ENCODE measurements at regions not wholly inside any gene's neighbourhood (a gene's known extent, or its start where the extent isn't known, plus 50 kb on each side); places are given as distances from the start of the nearest gene placed in this dataset.

DNA sequence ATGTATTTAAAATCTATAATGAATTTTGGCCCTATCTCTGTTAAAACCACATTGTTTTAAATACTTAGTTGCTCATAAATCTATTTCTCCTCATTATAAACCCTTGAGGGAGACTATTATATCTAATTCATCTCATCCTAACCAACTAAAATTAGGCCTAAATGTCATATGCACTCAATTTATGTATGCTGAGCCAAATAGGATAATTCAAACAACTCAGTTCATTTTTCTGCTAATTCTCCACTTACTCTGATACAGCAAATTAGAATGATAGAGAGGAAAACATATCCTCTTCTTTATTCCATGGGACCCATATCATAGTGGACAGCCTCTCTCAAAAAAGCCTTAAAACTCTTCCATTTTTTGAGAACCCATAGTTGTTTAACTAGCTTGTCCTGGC is 80.3 kb upstream of the TET2 start:
- BruUV-seq (replicated peaks) = no TSS peak
- H3K4me3 ChIP-seq (ENCODE audit: low read depth, low read length, poor library complexity, severe bottlenecking) = no peak overlapping the region
- no peak for DNase-seq (ENCODE audit: low spot score)
- CTCF ChIA-PET = no interaction called here
- POLR2A ChIA-PET (ENCODE audit: low non-redundant PET) = no interaction called here
- H3K9me3 ChIP-seq (ENCODE audit: low read depth, low read length, poor library complexity, severe bottlenecking) = no peaks in the 10 kb centered on the region
- TF ChIP-seq, protein P1, sequence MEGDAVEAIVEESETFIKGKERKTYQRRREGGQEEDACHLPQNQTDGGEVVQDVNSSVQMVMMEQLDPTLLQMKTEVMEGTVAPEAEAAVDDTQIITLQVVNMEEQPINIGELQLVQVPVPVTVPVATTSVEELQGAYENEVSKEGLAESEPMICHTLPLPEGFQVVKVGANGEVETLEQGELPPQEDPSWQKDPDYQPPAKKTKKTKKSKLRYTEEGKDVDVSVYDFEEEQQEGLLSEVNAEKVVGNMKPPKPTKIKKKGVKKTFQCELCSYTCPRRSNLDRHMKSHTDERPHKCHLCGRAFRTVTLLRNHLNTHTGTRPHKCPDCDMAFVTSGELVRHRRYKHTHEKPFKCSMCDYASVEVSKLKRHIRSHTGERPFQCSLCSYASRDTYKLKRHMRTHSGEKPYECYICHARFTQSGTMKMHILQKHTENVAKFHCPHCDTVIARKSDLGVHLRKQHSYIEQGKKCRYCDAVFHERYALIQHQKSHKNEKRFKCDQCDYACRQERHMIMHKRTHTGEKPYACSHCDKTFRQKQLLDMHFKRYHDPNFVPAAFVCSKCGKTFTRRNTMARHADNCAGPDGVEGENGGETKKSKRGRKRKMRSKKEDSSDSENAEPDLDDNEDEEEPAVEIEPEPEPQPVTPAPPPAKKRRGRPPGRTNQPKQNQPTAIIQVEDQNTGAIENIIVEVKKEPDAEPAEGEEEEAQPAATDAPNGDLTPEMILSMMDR (conservative IDR thresholded peaks at IDR 0.05; ENCODE audit: low read depth, low read length) = no peak
- no peak for TF ChIP-seq EZH2 (IDR thresholded peaks at IDR 0.05; ENCODE audit: borderline replicate concordance, low read depth, low read length, poor library complexity, severe bottlenecking)
- no peaks in the 10 kb centered on the region for H3K27me3 ChIP-seq (replicated peaks; ENCODE audit: insufficient read depth, low read depth, low read length, poor library complexity)
- H3K27ac ChIP-seq (ENCODE audit: low read depth, low read length, poor library complexity, severe bottlenecking) = no peak overlapping the region
- H3K4me1 ChIP-seq (ENCODE audit: insufficient read depth, low read length, poor library complexity, severe bottlenecking) = peaks cover 8% of the 10 kb centered on the region
- H3K36me3 ChIP-seq (ENCODE audit: insufficient read depth, low read length, poor library complexity, severe bottlenecking) = no peaks in the 10 kb centered on the region
- intact Hi-C loops (cut with micrococcal nuclease; ENCODE audit: unreplicated experiment) = no loop called here

DNA sequence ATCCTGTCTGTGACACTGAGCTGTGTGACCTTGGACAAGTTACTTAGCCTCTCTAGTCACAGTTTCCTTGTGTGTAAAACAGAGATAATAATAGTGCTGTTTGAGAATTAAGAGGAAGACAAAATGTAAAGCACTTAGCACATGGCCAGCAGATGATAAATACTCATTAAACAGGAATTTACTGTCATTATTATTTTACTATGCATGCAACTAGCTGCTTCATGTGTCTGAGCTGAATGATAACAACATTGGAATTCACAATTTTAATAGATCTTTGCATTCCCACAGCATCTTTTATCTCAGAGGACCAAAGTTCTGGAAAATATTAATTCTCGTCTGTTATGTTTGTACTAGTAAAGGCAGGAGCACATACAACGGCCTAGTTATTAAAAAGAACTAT is 79.2 kb upstream of the TET2 start:
- intact Hi-C loops (cut with micrococcal nuclease; ENCODE audit: unreplicated experiment) = no loop called here
- CTCF ChIA-PET = no interaction called here
- Histone ChIP-seq H3K36me3 (ENCODE audit: insufficient read depth, low read length, poor library complexity, severe bottlenecking) (no peaks in the 10 kb centered on the region), H3K9me3 (ENCODE audit: low read depth, low read length, poor library complexity, severe bottlenecking) (no peaks in the 10 kb centered on the region), H3K4me3 (ENCODE audit: low read depth, low read length, poor library complexity, severe bottlenecking) (no peak overlapping the region), H3K27me3 (replicated peaks; ENCODE audit: insufficient read depth, low read depth, low read length, poor library complexity) (no peaks in the 10 kb centered on the region), H3K27ac (ENCODE audit: low read depth, low read length, poor library complexity, severe bottlenecking) (no peak overlapping the region), H3K4me1 (ENCODE audit: insufficient read depth, low read length, poor library complexity, severe bottlenecking) (peaks cover 7% of the 10 kb centered on the region)
- no peak for TF ChIP-seq EZH2 (IDR thresholded peaks at IDR 0.05; ENCODE audit: borderline replicate concordance, low read depth, low read length, poor library complexity, severe bottlenecking)
- TF ChIP-seq, protein P1 (conservative IDR thresholded peaks at IDR 0.05; ENCODE audit: low read depth, low read length) = no peak
- POLR2A ChIA-PET (ENCODE audit: low non-redundant PET) = no interaction called here
- no TSS peak for BruUV-seq (replicated peaks)
- DNase-seq (ENCODE audit: low spot score) = no peak

GRCh38 chr4:105067946-105068345 is 78.7 kb upstream of the TET2 start:
- BruUV-seq (replicated peaks) = no TSS peak
- no peaks in the 10 kb centered on the region for H3K9me3 ChIP-seq (ENCODE audit: low read depth, low read length, poor library complexity, severe bottlenecking)
- no peak for TF ChIP-seq EZH2 (IDR thresholded peaks at IDR 0.05; ENCODE audit: borderline replicate concordance, low read depth, low read length, poor library complexity, severe bottlenecking)
- TF ChIP-seq, protein P1 (conservative IDR thresholded peaks at IDR 0.05; ENCODE audit: low read depth, low read length) = no peak
- CTCF ChIA-PET = no interaction called here
- H3K27ac ChIP-seq (ENCODE audit: low read depth, low read length, poor library complexity, severe bottlenecking) = no peak overlapping the region
- POLR2A ChIA-PET (ENCODE audit: low non-redundant PET) = no interaction called here
- intact Hi-C loops (cut with micrococcal nuclease; ENCODE audit: unreplicated experiment) = no loop called here
- peaks cover 1% of the 10 kb centered on the region for H3K4me1 ChIP-seq (ENCODE audit: insufficient read depth, low read length, poor library complexity, severe bottlenecking)
- no peak overlapping the region for H3K4me3 ChIP-seq (ENCODE audit: low read depth, low read length, poor library complexity, severe bottlenecking)
- H3K27me3 ChIP-seq (replicated peaks; ENCODE audit: insufficient read depth, low read depth, low read length, poor library complexity) = no peaks in the 10 kb centered on the region
- DNase-seq (ENCODE audit: low spot score) = no peak
- H3K36me3 ChIP-seq (ENCODE audit: insufficient read depth, low read length, poor library complexity, severe bottlenecking) = no peaks in the 10 kb centered on the region
